Spleen (tissue), 7 donors: ENCODE measurements at regions not wholly inside any gene's neighbourhood (a gene's known extent, or its start where the extent isn't known, plus 50 kb on each side); places are given as distances from the start of the nearest gene placed in this dataset.

Source experiments
- CTCF ChIP-seq, 11 experiments: fragments of 200-600 bp in 7 of 11; fragments of 450-650 bp in 4 of 11; sonication (generic) in 4 of 11; IDR thresholded peaks in 8 of 11; conservative IDR thresholded peaks in 3 of 11; 1 replicate in 7 of 11; 2 replicates in 4 of 11; pipeline versions ENCODE4 v1.4.0 to v1.8.0; 2016 to 2021; ENCODE audit warnings: antibody characterized with exemption in 11 of 11, inconsistent platforms in 4 of 11, mild to moderate bottlenecking in 1 of 11
- POLR2A ChIP-seq, 3 donors: fragments of 450-650 bp; IDR thresholded peaks; one replicate each; pipeline ENCODE4 v1.5.1; 2017; ENCODE audit warnings: antibody characterized with exemption in 3 of 3, mild to moderate bottlenecking in 1 of 3
- POLR2AphosphoS5 ChIP-seq, 3 donors: sonication (generic); formaldehyde crosslinking; IDR thresholded peaks; one replicate each; pipeline ENCODE4 v1.5.1; 2017; ENCODE audit warnings: antibody characterized with exemption in 3 of 3
- donor health status: DM: no; HTN: no; CAD: no; lungs with moderate emphysema.
- donor health status: DM: no; HTN: no; CAD: no.
- donor health status: DM: no; HTN: no; CAD: no.

DNA sequence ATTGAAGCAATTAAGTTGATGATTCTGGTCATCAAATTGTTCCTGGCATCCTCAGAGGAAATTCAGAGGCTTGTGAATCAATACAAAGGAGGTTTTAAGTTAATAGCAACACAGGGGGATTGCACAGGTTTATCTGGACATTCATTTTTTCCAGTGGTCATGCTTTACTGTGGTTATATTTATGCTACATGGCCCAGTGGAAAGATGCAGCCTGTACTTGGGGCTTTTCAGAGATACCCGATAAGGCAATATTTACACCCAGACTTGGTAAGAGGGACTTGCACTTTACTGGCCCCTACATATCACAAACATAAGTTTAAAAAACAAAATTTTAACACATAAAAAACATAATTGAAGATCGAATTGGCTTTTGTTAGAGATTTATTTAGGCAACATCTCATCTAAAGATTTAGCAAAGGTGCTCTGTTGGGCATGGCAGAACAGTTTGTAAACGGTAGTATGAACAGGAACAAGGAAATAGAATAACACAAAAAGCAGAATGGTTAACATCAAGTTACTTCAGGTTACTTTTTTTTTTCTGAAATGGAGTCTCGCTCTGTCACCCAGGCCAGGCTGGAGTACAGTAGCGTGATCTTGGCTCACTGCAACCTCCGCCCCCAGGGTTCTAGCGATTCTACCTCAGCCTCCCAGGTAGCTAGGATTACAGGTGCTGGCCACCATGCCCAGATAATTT lies 49.7 kb upstream of the GLDC start:
- TF ChIP-seq CTCF (IDR thresholded peaks at IDR 0.05 in 8 of 11, conservative IDR thresholded peaks at IDR 0.05 in 3 of 11): no peak
- TF ChIP-seq POLR2A (IDR thresholded peaks at IDR 0.05): no peak
- TF ChIP-seq POLR2AphosphoS5 (IDR thresholded peaks at IDR 0.05): no peak
